Natural killer cell (primary cell): ENCODE measurements at regions not wholly inside any gene's neighbourhood (a gene's known extent, or its start where the extent isn't known, plus 50 kb on each side); places are given as distances from the start of the nearest gene placed in this dataset.
"Not testable (repeated sequence)": the region's sequence is repeated elsewhere in the genome, so short reads cannot be mapped to it uniquely, and the experiment has no call there.

Experiments
- ATAC-seq, 3 donors: fragments of 150-1000 bp in 2 of 3; fragments of 200-7000 bp in 1 of 3; cut with Tn5 transposase; 1 replicate in 1 of 3; 2 replicates in 2 of 3; pipeline ENCODE4 v1.10.0; 2021; ENCODE audit warnings: mild to moderate bottlenecking in 2 of 3, moderate library complexity in 2 of 3
- DNase-seq, 2 donors: peaks; one replicate each; pipeline versions ENCODE4 v3.0.0 to v3.0.0-alpha.2; 2013 to 2021; ENCODE audit warnings: mixed read lengths in 1 of 2
- H3K27ac ChIP-seq: one replicate; pipeline ENCODE4 v1.5.1; 2013; ENCODE audit warnings: mild to moderate bottlenecking, low read length
- H3K27me3 ChIP-seq: one replicate; pipeline ENCODE4 v1.6.1; 2013; ENCODE audit warnings: low read length; ENCODE audit not compliant: control insufficient read depth, insufficient read depth
- H3K36me3 ChIP-seq: one replicate; pipeline ENCODE4 v1.6.1; 2013; ENCODE audit warnings: low read length; ENCODE audit not compliant: control insufficient read depth, insufficient read depth
- H3K4me1 ChIP-seq: one replicate; pipeline ENCODE4 v1.6.1; 2013; ENCODE audit warnings: low read length; ENCODE audit not compliant: control insufficient read depth, insufficient read depth
- H3K4me3 ChIP-seq: one replicate; pipeline ENCODE4 v1.5.1; 2013; ENCODE audit warnings: low read length
- H3K9me3 ChIP-seq: one replicate; pipeline ENCODE4 v1.6.1; 2013; ENCODE audit warnings: low read length; ENCODE audit not compliant: control insufficient read depth, insufficient read depth
- H3K27ac Mint-ChIP-seq, 2 donors: one replicate each; pipeline ENCODE4 v1.8.0; 2022; ENCODE audit warnings: mild to moderate bottlenecking in 2 of 2, mixed read lengths in 2 of 2, moderate library complexity in 1 of 2
- H3K27me3 Mint-ChIP-seq, 2 donors: one replicate each; pipeline ENCODE4 v1.8.0; 2022; ENCODE audit warnings: low read depth in 2 of 2, mixed read lengths in 2 of 2
- H3K36me3 Mint-ChIP-seq: one replicate; pipeline ENCODE4 v1.8.0; 2022; ENCODE audit warnings: mixed read lengths
- H3K4me1 Mint-ChIP-seq, 2 donors: one replicate each; pipeline ENCODE4 v1.8.0; 2022; ENCODE audit warnings: mixed read lengths in 2 of 2
- H3K4me3 Mint-ChIP-seq: one replicate; pipeline ENCODE4 v1.8.0; 2022; ENCODE audit warnings: mild to moderate bottlenecking, moderate library complexity, mixed read lengths
- H3K9me3 Mint-ChIP-seq, 2 donors: one replicate each; pipeline ENCODE4 v1.8.0; 2022; ENCODE audit warnings: mixed read lengths in 2 of 2
- CTCF ChIP-seq: fragments of 200-600 bp; IDR thresholded peaks from one replicate; pipeline ENCODE4 v1.8.0; 2022; ENCODE audit warnings: antibody characterized with exemption
- WGBS: methylation state at CpG from one replicate; pipeline ENCODE4 v1.1.7; 2013; ENCODE audit warnings: missing lambda C conversion rate; ENCODE audit not compliant: insufficient coverage; 5-methylcytosine and 5-hydroxymethylcytosine counted together
- intact Hi-C: fragments of 100-400 bp; cut with micrococcal nuclease; formaldehyde crosslinking; loops from one replicate; pipeline ENCODE4 v1.14.2; 2022

GRCh38 chr19:20388706-20389225, 176.8 kb downstream of the ZNF737 start:
- peaks cover 28% of the 10 kb centered on the region for H3K9me3 ChIP-seq

GRCh38 chr19:20385061-20385460, 180.5 kb downstream of the ZNF737 start:
- Histone ChIP-seq H3K36me3 (no peaks in the 10 kb centered on the region), H3K27ac (no peak overlapping the region), H3K27me3 (no peaks in the 10 kb centered on the region), H3K4me1 (no peaks in the 10 kb centered on the region), H3K9me3 (peaks cover 9% of the 10 kb centered on the region), H3K4me3 (no peak overlapping the region)
- TF ChIP-seq CTCF = no peak
- DNase-seq (no peak), ATAC-seq (no peak)
- 95% methylated on average over 2 of the region's 2 CpGs for WGBS
- peaks cover 22% of the 10 kb centered on the region for H3K36me3 Mint-ChIP-seq
- H3K4me3 Mint-ChIP-seq = no peak overlapping the region
- H3K4me1 Mint-ChIP-seq = no peaks in the 10 kb centered on the region
- no peak overlapping the region for H3K27ac Mint-ChIP-seq
- no peaks in the 10 kb centered on the region for H3K27me3 Mint-ChIP-seq
- intact Hi-C loops = no loop called here
- H3K9me3 Mint-ChIP-seq = peaks cover 5 to 14% of the 10 kb centered on the region in 2 donors

More at GRCh38 chr19:20388706-20389225, 176.8 kb downstream of the ZNF737 start:
- Mint-ChIP-seq H3K4me3 (no peak overlapping the region), H3K36me3 (peaks cover 16% of the 10 kb centered on the region), H3K27ac (no peak overlapping the region), H3K4me1 (no peaks in the 10 kb centered on the region), H3K27me3 (no peaks in the 10 kb centered on the region), H3K9me3 (peaks cover 2 to 11% of the 10 kb centered on the region in 2 donors)
- WGBS = 86% methylated on average over 6 of the region's 6 CpGs
- ATAC-seq (no peak), DNase-seq (no peak)
- Histone ChIP-seq H3K4me3 (no peak overlapping the region), H3K27me3 (no peaks in the 10 kb centered on the region), H3K36me3 (no peaks in the 10 kb centered on the region), H3K27ac (no peak overlapping the region), H3K4me1 (no peaks in the 10 kb centered on the region)
- intact Hi-C loops = no loop called here
- TF ChIP-seq CTCF = no peak

- no peak for TF ChIP-seq CTCF
- H3K4me1 Mint-ChIP-seq = no peaks in the 10 kb centered on the region
- ATAC-seq (no peak), DNase-seq (no peak)
- H3K4me3 Mint-ChIP-seq = no peak overlapping the region
- Histone ChIP-seq H3K4me1 (no peaks in the 10 kb centered on the region), H3K9me3 (peaks cover 8% of the 10 kb centered on the region), H3K27ac (no peak overlapping the region), H3K36me3 (no peaks in the 10 kb centered on the region), H3K4me3 (no peak overlapping the region), H3K27me3 (no peaks in the 10 kb centered on the region)
- H3K27ac Mint-ChIP-seq = no peak overlapping the region
- peaks cover 15% of the 10 kb centered on the region for H3K36me3 Mint-ChIP-seq
- intact Hi-C loops = no loop called here
- peaks cover 0 to 6% of the 10 kb centered on the region in 2 donors for H3K27me3 Mint-ChIP-seq
- 31% methylated on average over 4 of the region's 6 CpGs for WGBS
- H3K9me3 Mint-ChIP-seq = peaks cover 10 to 16% of the 10 kb centered on the region in 2 donors
These were observed 193.7 kb downstream of the ZNF737 start for GRCh38 chr19:20371911-20372310.

- peaks cover 15% of the 10 kb centered on the region for H3K36me3 Mint-ChIP-seq
- H3K4me3 Mint-ChIP-seq, H3K27ac Mint-ChIP-seq, ATAC-seq, H3K4me3 ChIP-seq, H3K27me3 Mint-ChIP-seq, H3K27me3 ChIP-seq, H3K27ac ChIP-seq, DNase-seq, H3K4me1 Mint-ChIP-seq, intact Hi-C loops, H3K9me3 ChIP-seq, H3K4me1 ChIP-seq, H3K36me3 ChIP-seq: not testable (repeated sequence)
- 79% methylated on average over 4 of the region's 6 CpGs for WGBS
- H3K9me3 Mint-ChIP-seq = peaks cover 10 to 14% of the 10 kb centered on the region in 2 donors
These were observed 194.3 kb downstream of the ZNF737 start for GRCh38 chr19:20371304-20371703.
